Liver (tissue), 8 donors: ENCODE measurements at regions not wholly inside any gene's neighbourhood (a gene's known extent, or its start where the extent isn't known, plus 50 kb on each side); places are given as distances from the start of the nearest gene placed in this dataset.

Source experiments
- DNase-seq: peaks from one replicate; pipeline ENCODE4 v3.0.0-alpha.2; 2017; ENCODE audit warnings: low spot score
- H3K27ac ChIP-seq, 2 donors: one replicate each; pipeline ENCODE4 v1.7.0; 2013; ENCODE audit warnings: inconsistent platforms in 2 of 2, low read length in 2 of 2, control low read depth in 1 of 2, low read depth in 1 of 2, mild to moderate bottlenecking in 1 of 2
- H3K27me3 ChIP-seq, 4 donors: one replicate each; pipeline versions ENCODE4 v1.6.1 to v1.7.0; 2013; ENCODE audit warnings: low read length in 3 of 4, inconsistent platforms in 1 of 4, mild to moderate bottlenecking in 1 of 4, moderate library complexity in 1 of 4; ENCODE audit not compliant: control insufficient read depth in 4 of 4, insufficient read depth in 4 of 4
- H3K36me3 ChIP-seq, 4 donors: one replicate each; pipeline versions ENCODE4 v1.6.1 to v1.7.0; 2013; ENCODE audit warnings: low read length in 3 of 4, mild to moderate bottlenecking in 3 of 4, low read depth in 1 of 4, moderate library complexity in 1 of 4; ENCODE audit not compliant: control insufficient read depth in 4 of 4, insufficient read depth in 3 of 4
- H3K4me1 ChIP-seq, 4 donors: one replicate each; pipeline versions ENCODE4 v1.6.1 to v1.7.0; 2013; ENCODE audit warnings: low read length in 3 of 4, mild to moderate bottlenecking in 3 of 4, moderate library complexity in 1 of 4; ENCODE audit not compliant: control insufficient read depth in 4 of 4, insufficient read depth in 4 of 4
- H3K4me3 ChIP-seq, 3 donors: one replicate each; pipeline versions ENCODE4 v1.6.1 to v1.7.0; 2013; ENCODE audit warnings: low read length in 3 of 3, control low read depth in 1 of 3, low read depth in 1 of 3, mild to moderate bottlenecking in 1 of 3
- H3K9ac ChIP-seq, 2 donors: one replicate each; pipeline ENCODE4 v1.7.0; 2013; ENCODE audit warnings: low read length in 2 of 2, mild to moderate bottlenecking in 2 of 2, moderate library complexity in 2 of 2, control low read depth in 1 of 2, low read depth in 1 of 2
- H3K9me3 ChIP-seq, 4 donors: one replicate each; pipeline versions ENCODE4 v1.6.1 to v1.7.0; 2013; ENCODE audit warnings: low read length in 3 of 4; ENCODE audit not compliant: control insufficient read depth in 4 of 4
- EGR1 ChIP-seq, 2 donors: IDR thresholded peaks; 2 replicates each; pipeline ENCODE4 v1.6.1; 2016 to 2018; ENCODE audit warnings: antibody characterized with exemption in 2 of 2, low read depth in 2 of 2
- FOXA1 ChIP-seq: IDR thresholded peaks from 2 replicates; pipeline ENCODE4 v1.6.1; 2016; ENCODE audit warnings: antibody characterized with exemption
- FOXA2 ChIP-seq: IDR thresholded peaks from 2 replicates; pipeline ENCODE4 v1.6.1; 2016; ENCODE audit warnings: antibody characterized with exemption
- GABPA ChIP-seq, 2 donors: IDR thresholded peaks in 1 of 2; conservative IDR thresholded peaks in 1 of 2; 2 replicates each; pipeline ENCODE4 v1.6.1; 2016; ENCODE audit warnings: antibody characterized with exemption in 2 of 2, mild to moderate bottlenecking in 1 of 2, moderate library complexity in 1 of 2
- HNF4A ChIP-seq, 2 donors: conservative IDR thresholded peaks; 2 replicates each; pipeline ENCODE4 v1.6.1; 2016; ENCODE audit warnings: antibody characterized with exemption in 2 of 2, mild to moderate bottlenecking in 2 of 2
- HNF4G ChIP-seq: IDR thresholded peaks from 2 replicates; pipeline ENCODE4 v1.6.1; 2016; ENCODE audit warnings: antibody characterized with exemption
- JUND ChIP-seq, 2 donors: IDR thresholded peaks; 2 replicates each; pipeline ENCODE4 v1.6.1; 2016; ENCODE audit warnings: antibody characterized with exemption in 2 of 2
- NR2F2 ChIP-seq: IDR thresholded peaks from 2 replicates; pipeline ENCODE4 v1.6.1; 2016; ENCODE audit warnings: antibody characterized with exemption
- RAD21 ChIP-seq, 2 donors: IDR thresholded peaks; 2 replicates each; pipeline ENCODE4 v1.6.1; 2016; ENCODE audit warnings: antibody characterized with exemption in 2 of 2, mild to moderate bottlenecking in 2 of 2
- RXRA ChIP-seq, 2 donors: IDR thresholded peaks; 2 replicates each; pipeline ENCODE4 v1.6.1; 2017 to 2018; ENCODE audit warnings: antibody characterized with exemption in 2 of 2, mild to moderate bottlenecking in 1 of 2
- SP1 ChIP-seq: IDR thresholded peaks from 2 replicates; pipeline ENCODE4 v1.6.1; 2018; ENCODE audit warnings: antibody characterized with exemption, mild to moderate bottlenecking
- TAF1 ChIP-seq: conservative IDR thresholded peaks from 2 replicates; pipeline ENCODE4 v1.6.1; 2016; ENCODE audit warnings: antibody characterized with exemption, mild to moderate bottlenecking
- YY1 ChIP-seq: IDR thresholded peaks from 2 replicates; pipeline ENCODE4 v1.6.1; 2016; ENCODE audit warnings: antibody characterized with exemption, mild to moderate bottlenecking
- WGBS: extraction: QIAGEN DNeasy Blood & Tissue Kit; methylation state at CpG from one replicate; pipeline ENCODE4 v1.1.7; 2013; 5-methylcytosine and 5-hydroxymethylcytosine counted together
- TF ChIP-seq, protein P1 (sequence below): IDR thresholded peaks from 2 replicates; pipeline ENCODE4 v1.6.1; 2016; ENCODE audit warnings: antibody characterized with exemption
- TF ChIP-seq, protein P2 (sequence below): IDR thresholded peaks from 2 replicates; pipeline ENCODE4 v1.6.1; 2016; ENCODE audit warnings: antibody characterized with exemption
- TF ChIP-seq, protein P3 (sequence below): IDR thresholded peaks from 2 replicates; pipeline ENCODE4 v1.6.1; 2016; ENCODE audit warnings: antibody characterized with exemption
- TF ChIP-seq, protein P4 (sequence below): fragments of 150-350 bp; IDR thresholded peaks from 2 replicates; pipeline ENCODE4 v1.5.1; 2017; ENCODE audit warnings: improper control_type of control experiment, low read depth, low read length; ENCODE audit not compliant: missing input control
- TF ChIP-seq, protein P5 (sequence below): IDR thresholded peaks from 2 replicates; pipeline ENCODE4 v1.6.1; 2016; ENCODE audit warnings: antibody characterized with exemption, mild to moderate bottlenecking
- donor health status: healthy.
- donor health status: healthy.
- donor health status: healthy.
- donor health status: healthy.
- donor health status: healthy.

DNA sequence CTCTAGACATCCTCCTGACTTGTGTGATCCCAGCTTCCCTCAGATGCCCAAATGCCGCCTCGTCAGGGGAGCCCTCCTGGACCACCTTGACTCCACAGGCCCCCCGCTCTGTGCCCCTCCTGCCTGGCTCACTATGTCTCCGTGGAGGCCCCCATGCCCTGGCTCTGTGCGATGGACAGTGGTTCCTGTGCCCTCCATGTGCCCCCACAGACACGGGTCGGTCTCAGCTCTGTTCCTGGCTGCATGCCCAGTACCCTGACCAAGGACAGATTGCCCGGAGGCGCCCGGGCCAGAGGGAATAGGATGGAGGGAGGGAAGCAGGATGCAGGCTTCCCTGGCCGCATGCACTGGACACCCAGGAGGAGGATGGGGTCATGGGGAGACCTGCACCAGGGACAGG lies 1274.6 kb downstream of the BRD1 start (continued):
- TF ChIP-seq FOXA1: no peak
- TF ChIP-seq NR2F2: no peak

DNA sequence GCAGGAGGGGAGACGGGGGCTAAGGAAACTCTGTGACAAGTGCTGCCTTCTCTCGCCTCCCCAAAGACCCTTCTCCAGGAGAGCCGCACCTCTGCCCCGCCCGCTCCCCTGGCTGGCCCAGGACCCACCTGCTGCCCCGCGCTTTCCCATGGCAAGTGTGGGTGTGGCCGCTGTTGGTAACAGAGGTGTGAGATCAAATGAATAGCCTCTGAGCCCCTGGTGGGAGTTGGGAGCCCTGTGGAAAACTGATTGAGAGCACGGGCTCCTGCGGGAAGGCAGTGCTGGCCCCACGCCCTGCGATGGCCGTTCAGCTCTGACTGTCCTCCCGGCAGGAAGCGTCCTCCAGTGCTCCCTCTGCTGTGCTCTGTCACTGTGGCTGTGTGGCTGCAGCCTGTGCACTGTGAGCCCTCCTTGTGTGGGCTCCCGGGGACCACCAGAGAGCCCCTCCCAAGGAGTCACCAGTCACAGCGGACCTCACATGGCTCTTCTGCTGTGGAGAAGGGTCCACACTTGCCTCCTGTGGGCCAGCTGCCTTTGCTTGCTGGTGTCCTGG lies 1275.9 kb downstream of the BRD1 start:
- Histone ChIP-seq H3K9me3 (no peaks in the 10 kb centered on the region), H3K4me1 (no peaks in the 10 kb centered on the region), H3K4me3 (no peak overlapping the region), H3K36me3 (no peaks in the 10 kb centered on the region), H3K27me3 (peaks cover 0 to 2% (median 0%) of the 10 kb centered on the region in 4 donors), H3K27ac (no peak overlapping the region), H3K9ac (no peak overlapping the region)
- no peak for DNase-seq
- 76% methylated on average over 17 of the region's 17 CpGs for WGBS
- TF ChIP-seq SP1: no peak
- TF ChIP-seq, protein P1, sequence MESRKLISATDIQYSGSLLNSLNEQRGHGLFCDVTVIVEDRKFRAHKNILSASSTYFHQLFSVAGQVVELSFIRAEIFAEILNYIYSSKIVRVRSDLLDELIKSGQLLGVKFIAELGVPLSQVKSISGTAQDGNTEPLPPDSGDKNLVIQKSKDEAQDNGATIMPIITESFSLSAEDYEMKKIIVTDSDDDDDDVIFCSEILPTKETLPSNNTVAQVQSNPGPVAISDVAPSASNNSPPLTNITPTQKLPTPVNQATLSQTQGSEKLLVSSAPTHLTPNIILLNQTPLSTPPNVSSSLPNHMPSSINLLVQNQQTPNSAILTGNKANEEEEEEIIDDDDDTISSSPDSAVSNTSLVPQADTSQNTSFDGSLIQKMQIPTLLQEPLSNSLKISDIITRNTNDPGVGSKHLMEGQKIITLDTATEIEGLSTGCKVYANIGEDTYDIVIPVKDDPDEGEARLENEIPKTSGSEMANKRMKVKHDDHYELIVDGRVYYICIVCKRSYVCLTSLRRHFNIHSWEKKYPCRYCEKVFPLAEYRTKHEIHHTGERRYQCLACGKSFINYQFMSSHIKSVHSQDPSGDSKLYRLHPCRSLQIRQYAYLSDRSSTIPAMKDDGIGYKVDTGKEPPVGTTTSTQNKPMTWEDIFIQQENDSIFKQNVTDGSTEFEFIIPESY: no peak
- TF ChIP-seq, protein P2, sequence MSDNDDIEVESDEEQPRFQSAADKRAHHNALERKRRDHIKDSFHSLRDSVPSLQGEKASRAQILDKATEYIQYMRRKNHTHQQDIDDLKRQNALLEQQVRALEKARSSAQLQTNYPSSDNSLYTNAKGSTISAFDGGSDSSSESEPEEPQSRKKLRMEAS: no peak
- TF ChIP-seq, protein P3, sequence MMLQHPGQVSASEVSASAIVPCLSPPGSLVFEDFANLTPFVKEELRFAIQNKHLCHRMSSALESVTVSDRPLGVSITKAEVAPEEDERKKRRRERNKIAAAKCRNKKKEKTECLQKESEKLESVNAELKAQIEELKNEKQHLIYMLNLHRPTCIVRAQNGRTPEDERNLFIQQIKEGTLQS: no peak
- no peak for TF ChIP-seq RAD21 (IDR thresholded peaks at IDR 0.05)
- no peak for TF ChIP-seq TAF1
- TF ChIP-seq EGR1 (IDR thresholded peaks at IDR 0.05; ENCODE audit: low read depth in 2 of 2): no peak
- TF ChIP-seq HNF4G: no peak
- TF ChIP-seq YY1: no peak
- no peak for TF ChIP-seq FOXA1
- TF ChIP-seq NR2F2: no peak
- TF ChIP-seq FOXA2: no peak
- TF ChIP-seq RXRA (IDR thresholded peaks at IDR 0.05): no peak
- TF ChIP-seq, protein P4, sequence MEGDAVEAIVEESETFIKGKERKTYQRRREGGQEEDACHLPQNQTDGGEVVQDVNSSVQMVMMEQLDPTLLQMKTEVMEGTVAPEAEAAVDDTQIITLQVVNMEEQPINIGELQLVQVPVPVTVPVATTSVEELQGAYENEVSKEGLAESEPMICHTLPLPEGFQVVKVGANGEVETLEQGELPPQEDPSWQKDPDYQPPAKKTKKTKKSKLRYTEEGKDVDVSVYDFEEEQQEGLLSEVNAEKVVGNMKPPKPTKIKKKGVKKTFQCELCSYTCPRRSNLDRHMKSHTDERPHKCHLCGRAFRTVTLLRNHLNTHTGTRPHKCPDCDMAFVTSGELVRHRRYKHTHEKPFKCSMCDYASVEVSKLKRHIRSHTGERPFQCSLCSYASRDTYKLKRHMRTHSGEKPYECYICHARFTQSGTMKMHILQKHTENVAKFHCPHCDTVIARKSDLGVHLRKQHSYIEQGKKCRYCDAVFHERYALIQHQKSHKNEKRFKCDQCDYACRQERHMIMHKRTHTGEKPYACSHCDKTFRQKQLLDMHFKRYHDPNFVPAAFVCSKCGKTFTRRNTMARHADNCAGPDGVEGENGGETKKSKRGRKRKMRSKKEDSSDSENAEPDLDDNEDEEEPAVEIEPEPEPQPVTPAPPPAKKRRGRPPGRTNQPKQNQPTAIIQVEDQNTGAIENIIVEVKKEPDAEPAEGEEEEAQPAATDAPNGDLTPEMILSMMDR: no peak
- TF ChIP-seq JUND (IDR thresholded peaks at IDR 0.05): no peak
- TF ChIP-seq GABPA (IDR thresholded peaks at IDR 0.05 in 1 of 2, conservative IDR thresholded peaks at IDR 0.05 in 1 of 2): no peak
- TF ChIP-seq HNF4A (conservative IDR thresholded peaks at IDR 0.05): no peak
- TF ChIP-seq, protein P5, sequence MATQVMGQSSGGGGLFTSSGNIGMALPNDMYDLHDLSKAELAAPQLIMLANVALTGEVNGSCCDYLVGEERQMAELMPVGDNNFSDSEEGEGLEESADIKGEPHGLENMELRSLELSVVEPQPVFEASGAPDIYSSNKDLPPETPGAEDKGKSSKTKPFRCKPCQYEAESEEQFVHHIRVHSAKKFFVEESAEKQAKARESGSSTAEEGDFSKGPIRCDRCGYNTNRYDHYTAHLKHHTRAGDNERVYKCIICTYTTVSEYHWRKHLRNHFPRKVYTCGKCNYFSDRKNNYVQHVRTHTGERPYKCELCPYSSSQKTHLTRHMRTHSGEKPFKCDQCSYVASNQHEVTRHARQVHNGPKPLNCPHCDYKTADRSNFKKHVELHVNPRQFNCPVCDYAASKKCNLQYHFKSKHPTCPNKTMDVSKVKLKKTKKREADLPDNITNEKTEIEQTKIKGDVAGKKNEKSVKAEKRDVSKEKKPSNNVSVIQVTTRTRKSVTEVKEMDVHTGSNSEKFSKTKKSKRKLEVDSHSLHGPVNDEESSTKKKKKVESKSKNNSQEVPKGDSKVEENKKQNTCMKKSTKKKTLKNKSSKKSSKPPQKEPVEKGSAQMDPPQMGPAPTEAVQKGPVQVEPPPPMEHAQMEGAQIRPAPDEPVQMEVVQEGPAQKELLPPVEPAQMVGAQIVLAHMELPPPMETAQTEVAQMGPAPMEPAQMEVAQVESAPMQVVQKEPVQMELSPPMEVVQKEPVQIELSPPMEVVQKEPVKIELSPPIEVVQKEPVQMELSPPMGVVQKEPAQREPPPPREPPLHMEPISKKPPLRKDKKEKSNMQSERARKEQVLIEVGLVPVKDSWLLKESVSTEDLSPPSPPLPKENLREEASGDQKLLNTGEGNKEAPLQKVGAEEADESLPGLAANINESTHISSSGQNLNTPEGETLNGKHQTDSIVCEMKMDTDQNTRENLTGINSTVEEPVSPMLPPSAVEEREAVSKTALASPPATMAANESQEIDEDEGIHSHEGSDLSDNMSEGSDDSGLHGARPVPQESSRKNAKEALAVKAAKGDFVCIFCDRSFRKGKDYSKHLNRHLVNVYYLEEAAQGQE: no peak
